ENCODE measurements at regions not wholly inside any gene's neighbourhood (a gene's known extent, or its start where the extent isn't known, plus 50 kb on each side); places are given as distances from the start of the nearest gene placed in this dataset.

DNA sequence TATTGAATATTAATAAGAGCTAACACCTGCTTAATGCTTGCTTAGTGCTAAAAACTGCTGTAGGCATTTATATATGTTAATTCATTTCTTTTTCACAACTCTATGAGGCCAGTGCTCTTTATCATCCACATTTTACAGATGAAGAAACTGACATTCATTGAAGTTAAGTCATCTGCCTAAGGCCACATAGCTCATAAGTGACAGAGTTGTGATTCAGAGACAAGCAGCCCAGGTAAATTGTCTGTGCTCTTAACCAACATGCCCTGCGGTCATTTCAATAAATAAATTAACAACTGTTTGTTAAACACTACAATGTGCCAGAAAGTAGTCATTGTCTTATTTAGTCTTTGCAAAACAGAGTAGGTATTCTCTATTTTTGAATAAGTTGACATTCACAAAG lies 1354.4 kb upstream of the C9orf72 start:
- no peak for DNase-seq (ENCODE audit: low read depth)

DNA sequence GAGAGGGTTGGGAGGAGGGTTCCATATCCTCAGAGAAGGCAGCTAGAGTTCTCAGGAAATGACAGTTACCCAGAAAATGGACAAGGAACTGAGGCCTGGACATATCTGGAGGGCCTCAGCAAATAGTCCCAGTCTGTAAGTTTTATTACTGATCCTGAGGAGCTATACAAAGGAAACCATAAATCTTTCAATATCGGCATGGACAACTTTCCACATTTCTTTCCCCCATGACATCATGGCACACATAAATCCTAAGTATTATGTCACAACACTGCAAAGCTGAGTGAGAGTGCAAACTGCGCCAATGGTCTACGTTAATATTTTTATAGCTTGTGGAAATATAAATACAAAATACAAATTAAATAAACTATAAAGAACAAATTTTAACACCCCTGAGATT lies 1356.2 kb upstream of the C9orf72 start:
- Histone ChIP-seq H3K4me1 (ENCODE audit: control insufficient read depth, insufficient read depth, low read length) (no peaks in the 10 kb centered on the region), H3K9ac (ENCODE audit: low read length) (no peak overlapping the region), H3K4me3 (ENCODE audit: low read length) (no peak overlapping the region), H3K27me3 (replicated peaks; ENCODE audit: control insufficient read depth, insufficient read depth, low read length) (no peaks in the 10 kb centered on the region), H3K36me3 (ENCODE audit: control insufficient read depth, insufficient read depth, low read length, severe bottlenecking) (no peaks in the 10 kb centered on the region), H3K9me3 (ENCODE audit: control insufficient read depth, low read length) (no peaks in the 10 kb centered on the region)
- no peak for DNase-seq (ENCODE audit: low read depth)

More for the DNA sequence above, 1354.4 kb upstream of the C9orf72 start:
- no peaks in the 10 kb centered on the region for H3K36me3 ChIP-seq (ENCODE audit: control insufficient read depth, insufficient read depth, low read length, severe bottlenecking)
- H3K9me3 ChIP-seq (ENCODE audit: control insufficient read depth, low read length), result no peaks in the 10 kb centered on the region
- H3K9ac ChIP-seq (ENCODE audit: low read length), result no peak overlapping the region
- H3K4me1 ChIP-seq (ENCODE audit: control insufficient read depth, insufficient read depth, low read length), result no peaks in the 10 kb centered on the region
- H3K27me3 ChIP-seq (replicated peaks; ENCODE audit: control insufficient read depth, insufficient read depth, low read length), result no peaks in the 10 kb centered on the region
- H3K4me3 ChIP-seq (ENCODE audit: low read length), result no peak overlapping the region

DNA sequence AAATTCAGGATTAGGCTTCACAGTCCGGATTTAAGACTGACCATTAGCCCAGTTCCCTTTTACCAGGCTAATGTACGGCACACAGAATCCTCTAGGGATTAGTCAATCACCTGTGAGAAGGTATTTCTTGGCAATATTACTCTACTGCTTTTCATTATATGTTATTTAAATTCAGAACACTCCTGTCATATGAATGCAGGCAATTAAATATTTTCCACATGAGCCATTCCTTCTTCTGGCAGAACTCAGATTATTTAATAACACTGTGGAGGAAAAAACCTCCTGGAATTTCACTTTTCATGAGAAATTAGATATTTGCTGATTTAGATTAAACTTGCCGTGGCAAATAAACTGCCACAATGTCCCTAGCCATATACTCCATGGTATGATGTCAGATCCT lies 1357.5 kb upstream of the C9orf72 start:
- Histone ChIP-seq H3K36me3 (ENCODE audit: control insufficient read depth, insufficient read depth, low read length, severe bottlenecking) (no peaks in the 10 kb centered on the region), H3K27me3 (replicated peaks; ENCODE audit: control insufficient read depth, insufficient read depth, low read length) (no peaks in the 10 kb centered on the region), H3K9ac (ENCODE audit: low read length) (no peak overlapping the region), H3K9me3 (ENCODE audit: control insufficient read depth, low read length) (no peaks in the 10 kb centered on the region), H3K4me1 (ENCODE audit: control insufficient read depth, insufficient read depth, low read length) (no peaks in the 10 kb centered on the region), H3K4me3 (ENCODE audit: low read length) (no peak overlapping the region)
- no peak for DNase-seq (ENCODE audit: low read depth)

DNA sequence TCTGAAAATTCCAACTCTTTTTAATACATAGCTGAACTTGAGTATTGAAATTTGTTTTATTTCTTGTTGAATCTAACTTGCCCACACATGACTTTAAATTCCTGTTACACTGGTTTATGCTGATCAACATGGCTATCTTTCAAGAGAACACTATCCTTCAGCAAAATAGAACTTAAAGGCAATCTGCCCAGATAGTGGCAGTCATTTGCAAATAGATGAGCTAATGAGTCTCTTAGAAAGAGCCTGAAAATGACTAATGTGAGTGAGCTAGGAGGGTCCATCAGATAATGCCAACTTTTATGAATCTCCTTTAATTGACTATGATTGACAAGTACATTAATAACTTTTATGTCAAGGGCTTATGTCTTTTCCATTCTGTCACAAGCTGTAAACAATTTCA lies 1360.8 kb upstream of the C9orf72 start:
- DNase-seq (ENCODE audit: low read depth), result no peak
- Histone ChIP-seq H3K27me3 (replicated peaks; ENCODE audit: control insufficient read depth, insufficient read depth, low read length) (no peaks in the 10 kb centered on the region), H3K9me3 (ENCODE audit: control insufficient read depth, low read length) (no peaks in the 10 kb centered on the region), H3K9ac (ENCODE audit: low read length) (no peak overlapping the region), H3K4me1 (ENCODE audit: control insufficient read depth, insufficient read depth, low read length) (no peaks in the 10 kb centered on the region), H3K4me3 (ENCODE audit: low read length) (no peak overlapping the region), H3K36me3 (ENCODE audit: control insufficient read depth, insufficient read depth, low read length, severe bottlenecking) (no peaks in the 10 kb centered on the region)

DNA sequence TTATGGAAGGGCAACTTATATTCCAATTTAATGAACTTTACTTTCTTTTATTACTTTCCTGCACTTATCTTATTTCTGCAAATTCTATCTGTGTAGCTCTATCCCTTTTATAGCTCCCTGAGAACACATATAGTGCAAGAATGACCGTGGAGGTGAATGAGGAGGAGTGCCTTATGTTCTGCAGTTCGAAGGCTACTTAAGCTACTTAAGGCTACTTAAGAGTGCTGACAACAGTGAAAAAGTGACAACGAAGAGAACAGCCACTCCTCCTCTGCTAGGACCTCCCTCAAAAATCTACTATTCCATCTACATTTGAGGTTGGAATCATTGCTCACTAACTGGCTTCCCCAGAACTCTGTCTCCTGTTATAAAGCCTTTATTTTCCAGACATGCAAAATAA lies 1365.7 kb upstream of the C9orf72 start:
- no peaks in the 10 kb centered on the region for H3K4me1 ChIP-seq (ENCODE audit: control insufficient read depth, insufficient read depth, low read length)
- no peak overlapping the region for H3K9ac ChIP-seq (ENCODE audit: low read length)
- H3K4me3 ChIP-seq (ENCODE audit: low read length), result no peak overlapping the region
- H3K27me3 ChIP-seq (replicated peaks; ENCODE audit: control insufficient read depth, insufficient read depth, low read length), result no peaks in the 10 kb centered on the region
- H3K9me3 ChIP-seq (ENCODE audit: control insufficient read depth, low read length), result no peaks in the 10 kb centered on the region
- H3K36me3 ChIP-seq (ENCODE audit: control insufficient read depth, insufficient read depth, low read length, severe bottlenecking), result no peaks in the 10 kb centered on the region
- no peak for DNase-seq (ENCODE audit: low read depth)

DNA sequence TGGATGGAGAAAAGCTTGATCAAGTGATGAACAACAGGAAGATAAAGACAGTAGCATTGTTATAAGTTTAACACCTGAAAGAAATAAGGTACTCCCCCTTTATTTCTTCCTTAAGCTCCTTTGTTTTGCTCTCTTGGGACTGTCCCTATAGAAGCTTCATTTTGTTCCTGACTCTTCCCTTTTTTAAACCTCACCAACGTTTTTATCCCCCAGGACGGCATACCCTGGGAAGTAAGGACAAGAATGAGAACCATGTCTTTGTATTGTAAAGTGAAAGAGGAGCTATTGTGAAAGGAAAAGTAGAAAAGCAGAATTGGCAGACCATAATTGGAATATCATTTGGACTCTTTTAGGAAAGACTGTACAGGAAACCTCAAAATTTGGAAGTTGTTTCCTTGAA lies 1368.6 kb upstream of the C9orf72 start:
- DNase-seq (ENCODE audit: low read depth), result no peak

DNA sequence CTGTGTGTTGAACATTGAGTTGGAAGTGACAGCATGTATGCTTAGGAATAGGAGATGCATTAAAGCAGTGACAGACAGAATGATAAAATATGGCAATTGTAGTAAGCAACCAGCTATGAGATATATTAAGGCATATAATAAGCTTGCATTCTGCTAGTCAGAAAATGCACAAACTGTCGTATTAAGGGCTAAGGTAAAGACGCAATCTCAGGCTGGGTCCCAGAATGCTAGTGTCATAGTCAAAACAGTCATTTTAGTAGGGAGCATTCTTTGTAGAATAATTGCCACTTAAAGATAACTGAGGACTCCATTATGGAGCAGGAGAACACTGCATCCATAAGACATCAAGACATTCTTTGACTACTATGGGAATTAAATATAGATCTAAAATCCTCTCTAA lies 1369.7 kb upstream of the C9orf72 start:
- H3K27me3 ChIP-seq (replicated peaks; ENCODE audit: control insufficient read depth, insufficient read depth, low read length), result no peaks in the 10 kb centered on the region
- no peaks in the 10 kb centered on the region for H3K4me1 ChIP-seq (ENCODE audit: control insufficient read depth, insufficient read depth, low read length)
- no peaks in the 10 kb centered on the region for H3K36me3 ChIP-seq (ENCODE audit: control insufficient read depth, insufficient read depth, low read length, severe bottlenecking)
- H3K9ac ChIP-seq (ENCODE audit: low read length), result no peak overlapping the region
- H3K9me3 ChIP-seq (ENCODE audit: control insufficient read depth, low read length), result no peaks in the 10 kb centered on the region
- DNase-seq (ENCODE audit: low read depth), result no peak
- no peak overlapping the region for H3K4me3 ChIP-seq (ENCODE audit: low read length)

More for the DNA sequence above, 1368.6 kb upstream of the C9orf72 start:
- H3K9ac ChIP-seq (ENCODE audit: low read length), result no peak overlapping the region
- H3K9me3 ChIP-seq (ENCODE audit: control insufficient read depth, low read length), result no peaks in the 10 kb centered on the region
- no peaks in the 10 kb centered on the region for H3K27me3 ChIP-seq (replicated peaks; ENCODE audit: control insufficient read depth, insufficient read depth, low read length)
- no peak overlapping the region for H3K4me3 ChIP-seq (ENCODE audit: low read length)
- no peaks in the 10 kb centered on the region for H3K36me3 ChIP-seq (ENCODE audit: control insufficient read depth, insufficient read depth, low read length, severe bottlenecking)
- H3K4me1 ChIP-seq (ENCODE audit: control insufficient read depth, insufficient read depth, low read length), result no peaks in the 10 kb centered on the region

DNA sequence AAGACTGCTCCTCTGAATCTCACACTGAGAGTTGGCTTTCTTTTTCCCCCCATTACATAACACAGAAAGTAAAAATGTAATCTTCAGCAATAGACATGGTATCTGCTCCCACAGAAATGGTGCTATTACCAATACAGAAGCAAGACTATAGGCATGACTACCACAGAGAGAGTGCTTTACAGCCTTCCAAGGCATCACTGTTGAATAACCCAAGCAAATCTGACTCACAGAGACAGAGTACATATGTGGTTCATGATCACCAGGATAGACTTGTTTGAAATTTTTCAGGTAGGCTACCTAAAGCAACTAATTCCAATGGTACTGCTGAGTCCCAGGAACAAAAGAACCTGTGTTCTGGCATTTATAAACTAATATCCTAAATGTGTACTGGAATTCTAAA lies 1373.4 kb upstream of the C9orf72 start:
- Histone ChIP-seq H3K9me3 (ENCODE audit: control insufficient read depth, low read length) (no peaks in the 10 kb centered on the region), H3K4me3 (ENCODE audit: low read length) (no peak overlapping the region), H3K36me3 (ENCODE audit: control insufficient read depth, insufficient read depth, low read length, severe bottlenecking) (no peaks in the 10 kb centered on the region), H3K27me3 (replicated peaks; ENCODE audit: control insufficient read depth, insufficient read depth, low read length) (no peaks in the 10 kb centered on the region), H3K9ac (ENCODE audit: low read length) (no peak overlapping the region), H3K4me1 (ENCODE audit: control insufficient read depth, insufficient read depth, low read length) (no peaks in the 10 kb centered on the region)
- no peak for DNase-seq (ENCODE audit: low read depth)

DNA sequence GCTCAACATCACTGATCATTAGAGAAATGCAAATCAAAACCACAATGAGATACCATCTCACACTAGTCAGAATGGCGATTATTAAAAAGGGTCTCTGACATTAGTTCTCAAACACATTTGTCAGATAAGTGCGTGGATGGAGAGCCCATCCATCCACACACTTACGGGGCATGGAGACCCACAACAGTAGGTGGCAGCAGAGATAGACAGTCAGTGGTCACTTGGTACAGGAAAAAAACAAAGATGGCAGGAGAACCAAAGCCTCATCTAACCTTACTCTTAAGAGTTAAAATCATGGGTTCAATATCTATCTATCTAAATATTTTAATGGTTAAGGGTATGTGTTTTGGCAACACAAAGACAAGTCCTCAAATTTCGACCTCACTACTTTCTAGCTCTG lies 1378.7 kb upstream of the C9orf72 start:
- H3K9me3 ChIP-seq (ENCODE audit: control insufficient read depth, low read length), result no peaks in the 10 kb centered on the region
- H3K27me3 ChIP-seq (replicated peaks; ENCODE audit: control insufficient read depth, insufficient read depth, low read length), result no peaks in the 10 kb centered on the region
- H3K4me1 ChIP-seq (ENCODE audit: control insufficient read depth, insufficient read depth, low read length), result no peaks in the 10 kb centered on the region
- H3K4me3 ChIP-seq (ENCODE audit: low read length), result no peak overlapping the region
- DNase-seq (ENCODE audit: low read depth), result no peak
- no peak overlapping the region for H3K9ac ChIP-seq (ENCODE audit: low read length)
- H3K36me3 ChIP-seq (ENCODE audit: control insufficient read depth, insufficient read depth, low read length, severe bottlenecking), result no peaks in the 10 kb centered on the region

DNA sequence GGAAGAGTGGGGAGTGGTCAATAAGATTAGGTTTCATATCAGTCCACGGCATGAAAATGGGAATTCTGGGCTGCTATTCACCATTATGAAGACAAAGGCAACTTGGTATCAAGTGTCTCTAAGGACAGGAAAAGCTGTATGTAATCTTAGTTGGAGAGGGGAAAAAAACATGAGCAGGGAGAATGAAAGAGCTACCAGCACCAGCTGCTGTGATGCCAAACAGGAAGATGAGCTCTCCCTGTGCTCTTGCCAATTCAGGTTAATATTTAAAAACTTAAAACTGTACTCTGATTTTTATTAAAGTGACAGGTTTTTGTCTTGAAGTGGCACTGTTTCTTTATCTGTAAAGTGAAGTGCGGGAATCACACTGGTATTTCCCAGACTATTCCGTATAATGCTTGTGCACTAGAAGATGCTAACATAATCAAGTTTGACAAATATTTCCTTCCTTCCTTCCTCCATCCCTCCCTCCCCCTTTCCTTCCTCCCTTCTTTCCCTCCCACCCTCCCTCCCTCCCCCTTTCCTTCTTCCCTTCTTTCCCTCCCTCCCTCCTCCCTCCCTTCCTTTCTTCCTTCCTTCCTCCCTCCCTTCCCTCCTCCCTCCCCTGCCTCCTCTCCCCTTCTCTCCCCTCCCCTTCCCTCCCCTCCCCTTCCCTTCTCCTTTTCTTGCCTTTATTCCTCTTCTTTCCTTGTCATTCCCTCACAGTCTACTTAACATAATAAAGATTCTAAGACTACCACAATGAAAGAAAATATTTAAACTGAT lies 1383.0 kb upstream of the C9orf72 start:
- Histone ChIP-seq H3K4me1 (ENCODE audit: control insufficient read depth, insufficient read depth, low read length) (no peaks in the 10 kb centered on the region), H3K9me3 (ENCODE audit: control insufficient read depth, low read length) (no peaks in the 10 kb centered on the region), H3K36me3 (ENCODE audit: control insufficient read depth, insufficient read depth, low read length, severe bottlenecking) (no peaks in the 10 kb centered on the region), H3K4me3 (ENCODE audit: low read length) (no peak overlapping the region), H3K27me3 (replicated peaks; ENCODE audit: control insufficient read depth, insufficient read depth, low read length) (no peaks in the 10 kb centered on the region), H3K9ac (ENCODE audit: low read length) (no peak overlapping the region)
- DNase-seq (ENCODE audit: low read depth), result no peak

DNA sequence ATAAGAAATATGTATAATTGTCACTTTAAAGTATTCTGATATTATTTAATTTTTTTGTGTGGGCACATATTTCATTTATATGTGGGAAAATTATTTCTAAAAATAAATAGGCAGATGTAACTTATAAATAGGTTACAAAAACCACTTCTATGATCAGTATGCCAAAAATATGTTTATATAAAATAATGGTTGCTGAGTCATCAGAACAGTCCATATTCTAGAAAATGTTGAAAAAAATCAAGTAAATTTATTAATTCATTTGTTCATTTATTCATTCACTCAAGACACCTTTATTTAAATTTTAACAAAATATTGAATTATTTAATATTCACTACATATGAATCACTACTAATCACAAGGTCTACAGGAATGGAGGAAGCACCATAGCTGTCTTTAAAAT lies 1387.3 kb upstream of the C9orf72 start:
- Histone ChIP-seq H3K4me3 (ENCODE audit: low read length) (no peak overlapping the region), H3K9me3 (ENCODE audit: control insufficient read depth, low read length) (no peaks in the 10 kb centered on the region), H3K4me1 (ENCODE audit: control insufficient read depth, insufficient read depth, low read length) (no peaks in the 10 kb centered on the region), H3K36me3 (ENCODE audit: control insufficient read depth, insufficient read depth, low read length, severe bottlenecking) (no peaks in the 10 kb centered on the region), H3K9ac (ENCODE audit: low read length) (no peak overlapping the region), H3K27me3 (replicated peaks; ENCODE audit: control insufficient read depth, insufficient read depth, low read length) (no peaks in the 10 kb centered on the region)
- DNase-seq (ENCODE audit: low read depth), result no peak

DNA sequence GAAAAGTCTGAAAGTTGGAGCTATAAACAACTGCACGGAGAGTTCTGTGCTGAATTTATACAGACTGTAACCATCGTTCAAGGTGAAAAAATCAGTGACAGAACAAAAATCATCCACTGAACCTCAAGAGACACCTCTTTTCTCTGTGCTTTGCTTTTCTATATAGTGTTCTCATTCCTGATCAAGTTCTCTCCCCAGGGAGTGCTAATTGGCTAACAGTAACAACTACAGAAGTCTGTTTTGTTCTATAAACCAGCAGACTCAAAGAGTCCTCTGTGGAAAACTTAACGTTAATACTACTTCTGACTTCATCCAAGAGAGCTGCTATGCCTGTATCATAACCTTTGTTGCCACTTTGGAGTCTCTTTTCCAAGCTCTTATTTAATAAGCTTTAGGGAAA lies 1388.3 kb upstream of the C9orf72 start:
- H3K36me3 ChIP-seq (ENCODE audit: control insufficient read depth, insufficient read depth, low read length, severe bottlenecking), result no peaks in the 10 kb centered on the region
- H3K4me3 ChIP-seq (ENCODE audit: low read length), result no peak overlapping the region
- H3K27me3 ChIP-seq (replicated peaks; ENCODE audit: control insufficient read depth, insufficient read depth, low read length), result no peaks in the 10 kb centered on the region
- no peak overlapping the region for H3K9ac ChIP-seq (ENCODE audit: low read length)
- no peak for DNase-seq (ENCODE audit: low read depth)
- peaks cover 1% of the 10 kb centered on the region for H3K4me1 ChIP-seq (ENCODE audit: control insufficient read depth, insufficient read depth, low read length)
- no peaks in the 10 kb centered on the region for H3K9me3 ChIP-seq (ENCODE audit: control insufficient read depth, low read length)

Data from adipocyte (in vitro differentiated cells).